ENCODE measurements at regions not wholly inside any gene's neighbourhood (a gene's known extent, or its start where the extent isn't known, plus 50 kb on each side); places are given as distances from the start of the nearest gene placed in this dataset.

DNA sequence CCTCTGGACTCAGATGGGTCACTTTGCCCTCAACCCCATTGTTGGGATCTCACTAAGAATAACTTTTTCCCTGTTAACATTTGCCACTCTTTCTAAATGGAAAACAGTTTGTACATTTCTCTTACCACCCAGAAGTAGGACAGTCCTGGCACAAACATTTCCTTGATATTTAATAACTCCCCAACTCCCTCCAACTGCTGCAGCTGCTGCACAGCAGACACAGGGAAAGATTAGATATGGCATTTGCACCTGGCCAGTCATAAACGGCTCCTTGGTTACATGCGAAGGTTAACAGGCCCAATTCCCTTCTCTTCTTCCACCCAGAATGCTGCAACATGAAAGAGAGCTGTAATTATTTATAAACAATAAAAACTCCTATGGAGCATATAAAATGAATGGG lies 55.9 kb upstream of the SOX4 start:
- Histone ChIP-seq H3K4me3 (no peak overlapping the region), H3K4me1 (peaks cover 10% of the 10 kb centered on the region), H3K27ac (peak overlapping the region; percentile 39), H3K36me3 (no peaks in the 10 kb centered on the region), H3K27me3 (no peaks in the 10 kb centered on the region), H3K9me3 (no peaks in the 10 kb centered on the region)
- intact Hi-C loops (cut with DNase I), result no loop called here
- TF ChIP-seq POLR2A (IDR thresholded peaks at IDR 0.05) (no peak), CTCF (IDR thresholded peaks at IDR 0.05) (no peak), POLR2AphosphoS5 (IDR thresholded peaks at IDR 0.05; ENCODE audit: insufficient read depth in 1 of 2, low read depth in 1 of 2) (no peak)
- DNase-seq (ENCODE audit: extremely low spot score in 2 of 2), result no peak

DNA sequence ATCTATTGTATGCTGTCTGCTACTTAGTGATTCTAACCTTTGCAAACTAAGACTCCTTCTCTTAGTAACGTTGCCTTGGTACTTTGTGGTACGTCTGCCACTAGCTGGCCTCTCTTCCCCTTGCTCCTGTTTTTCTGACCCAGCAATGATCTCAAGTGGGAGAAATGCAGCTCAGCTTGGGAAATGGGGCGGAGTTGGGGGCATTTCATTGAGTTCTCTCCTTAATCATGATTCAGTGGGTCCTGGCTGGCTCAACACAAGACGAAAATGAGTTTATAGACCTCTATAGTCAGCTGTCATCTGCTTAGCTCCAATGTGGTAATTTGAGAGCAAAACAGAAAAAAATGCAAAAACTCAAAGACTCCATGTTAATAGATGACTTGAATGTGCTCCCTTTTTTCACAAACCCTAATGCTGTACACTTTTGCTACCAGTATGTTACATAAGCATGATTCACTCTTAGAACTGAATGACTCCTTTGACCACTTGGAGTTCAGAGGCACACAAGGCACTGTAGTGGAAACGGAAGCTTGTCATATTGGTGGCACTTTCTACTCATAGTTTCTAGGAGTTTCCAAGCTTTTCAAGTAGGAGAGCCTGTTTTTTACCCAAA lies 55.3 kb upstream of the SOX4 start:
- peak overlapping the region; percentile 39 for H3K27ac ChIP-seq
- H3K4me1 ChIP-seq, result peaks cover 10% of the 10 kb centered on the region
- no peak for TF ChIP-seq CTCF (IDR thresholded peaks at IDR 0.05)
- TF ChIP-seq POLR2A (IDR thresholded peaks at IDR 0.05), result no peak
- TF ChIP-seq POLR2AphosphoS5 (IDR thresholded peaks at IDR 0.05; ENCODE audit: insufficient read depth in 1 of 2, low read depth in 1 of 2), result no peak
- no peaks in the 10 kb centered on the region for H3K36me3 ChIP-seq
- no peak overlapping the region for H3K4me3 ChIP-seq
- DNase-seq (ENCODE audit: extremely low spot score in 2 of 2), result no peak
- no peaks in the 10 kb centered on the region for H3K9me3 ChIP-seq
- intact Hi-C loops (cut with DNase I), result no loop called here
- no peaks in the 10 kb centered on the region for H3K27me3 ChIP-seq

GRCh38 chr6:21539621-21540100 lies 53.9 kb upstream of the SOX4 start:
- H3K4me1 ChIP-seq, result peaks cover 10% of the 10 kb centered on the region
- H3K4me3 ChIP-seq, result no peak overlapping the region
- intact Hi-C loops (cut with DNase I), result no loop called here
- H3K9me3 ChIP-seq, result no peaks in the 10 kb centered on the region
- H3K27me3 ChIP-seq, result no peaks in the 10 kb centered on the region
- TF ChIP-seq CTCF (IDR thresholded peaks at IDR 0.05) (no peak), POLR2AphosphoS5 (IDR thresholded peaks at IDR 0.05; ENCODE audit: insufficient read depth in 1 of 2, low read depth in 1 of 2) (no peak), POLR2A (IDR thresholded peaks at IDR 0.05) (no peak)
- H3K27ac ChIP-seq, result no peak overlapping the region
- no peak for DNase-seq (ENCODE audit: extremely low spot score in 2 of 2)
- H3K36me3 ChIP-seq, result no peaks in the 10 kb centered on the region
